K562 (cell line): ENCODE measurements at regions not wholly inside any gene's neighbourhood (a gene's known extent, or its start where the extent isn't known, plus 50 kb on each side); places are given as distances from the start of the nearest gene placed in this dataset.

Experiments
- ATAC-seq: fragments of 200-7000 bp; cut with Tn5 transposase; 3 replicates; pipeline ENCODE4 v1.9.1; 2020; ENCODE audit warnings: moderate library complexity
- BruUV-seq: library from RNA; stranded (reverse); fragments of 400-500 nt; replicated peaks from 2 replicates; lab custom pipeline; 2021; lab: Mats Ljungman, UMichigan
- CTCF ChIA-PET: fragments of 300-600 bp; formaldehyde crosslinking; extraction: SDS; loops from one replicate; lab custom pipeline; 2021; ENCODE audit warnings: low intra/inter-chr PET ratio; lab: Yijun Ruan, JAX
- POLR2A ChIA-PET: fragments of 300-600, 350-650 bp; sonication (Branson Sonifier 250); formaldehyde crosslinking; extraction: SDS; loops from one replicate; lab custom pipeline; 2021; ENCODE audit warnings: antibody characterized with exemption, inconsistent platforms; lab: Yijun Ruan, JAX
- DNase-seq, 4 experiments: peaks; one replicate each; pipeline versions ENCODE4 v3.0.0 to v3.0.0-alpha.2; 2011 to 2018; ENCODE audit warnings: low spot score in 3 of 4, mixed read lengths in 3 of 4; ENCODE audit errors: extremely low read depth in 1 of 4
- FAIRE-seq: peaks from 2 replicates; lab custom pipeline; 2011; peaks lifted over from hg19 to GRCh38; lab: Jason Lieb, UNC
- H2AFZ ChIP-seq: 2 replicates; pipeline ENCODE4 v1.6.0; 2011; ENCODE audit warnings: low read depth, low read length, control low read depth, inconsistent platforms
- H3K27ac ChIP-seq: fragments of 200-600 bp; 3 replicates; pipeline ENCODE4 v1.8.0; 2011; ENCODE audit warnings: low read depth, mild to moderate bottlenecking, control low read depth, inconsistent platforms, low read length, moderate library complexity, mixed read lengths; ENCODE audit errors: extremely low read depth
- H3K27me3 ChIP-seq, 2 experiments: fragments of 300-600 bp in 1 of 2; 2 replicates in 1 of 2; 3 replicates in 1 of 2; pipeline versions ENCODE4 v1.6.0 to v1.8.0; 2011; ENCODE audit warnings: inconsistent platforms in 2 of 2, low read length in 2 of 2, mild to moderate bottlenecking in 1 of 2, mixed read lengths in 1 of 2, moderate library complexity in 1 of 2; ENCODE audit not compliant: control insufficient read depth in 2 of 2, insufficient read depth in 2 of 2
- H3K36me3 ChIP-seq: fragments of 300-600 bp; 3 replicates; pipeline ENCODE4 v1.8.0; 2011; ENCODE audit warnings: mild to moderate bottlenecking, low read length, inconsistent platforms; ENCODE audit not compliant: control insufficient read depth, insufficient read depth
- H3K4me1 ChIP-seq, 2 experiments: fragments of 200-600 bp in 1 of 2; replicated peaks in 1 of 2; 2 replicates in 1 of 2; 3 replicates in 1 of 2; pipeline versions ENCODE4 v1.5.1 to v1.8.0; 2011; ENCODE audit warnings: inconsistent platforms in 2 of 2, low read length in 2 of 2, mild to moderate bottlenecking in 1 of 2, mixed read lengths in 1 of 2, moderate library complexity in 1 of 2; ENCODE audit not compliant: control insufficient read depth in 2 of 2, insufficient read depth in 2 of 2
- H3K4me2 ChIP-seq: 2 replicates; pipeline ENCODE4 v1.6.1; 2011; ENCODE audit warnings: low read length, control low read depth, inconsistent platforms, mixed read lengths; ENCODE audit not compliant: insufficient read depth
- H3K4me3 ChIP-seq: fragments of 200-600 bp; sonication (generic), shearing (Covaris generic); 2 replicates; pipeline ENCODE4 v1.5.1; 2016; ENCODE audit warnings: control low read depth, inconsistent platforms
- H3K79me2 ChIP-seq: fragments of 200-600 bp; 3 replicates; pipeline ENCODE4 v1.8.0; 2011; ENCODE audit warnings: low read length, inconsistent platforms; ENCODE audit not compliant: control insufficient read depth, insufficient read depth
- H3K9ac ChIP-seq, 2 experiments: 2 replicates each; pipeline versions ENCODE4 v1.6.0 to v1.6.1; 2011; ENCODE audit warnings: low read depth in 2 of 2, low read length in 2 of 2, control low read depth in 1 of 2, inconsistent platforms in 1 of 2, mild to moderate bottlenecking in 1 of 2, mixed read lengths in 1 of 2; ENCODE audit not compliant: insufficient read depth in 1 of 2
- H3K9me1 ChIP-seq: one replicate; pipeline ENCODE4 v1.6.0; 2011; ENCODE audit warnings: inconsistent platforms, mild to moderate bottlenecking, low read length, moderate library complexity; ENCODE audit not compliant: control insufficient read depth, insufficient read depth
- H3K9me3 ChIP-seq: replicated peaks from 2 replicates; pipeline ENCODE4 v1.5.1; 2011; ENCODE audit warnings: low read depth, low read length, inconsistent platforms; ENCODE audit not compliant: control insufficient read depth, insufficient read depth
- H4K20me1 ChIP-seq: replicated peaks from 2 replicates; pipeline ENCODE4 v1.6.1; 2011; ENCODE audit warnings: low read length, inconsistent platforms, mixed read lengths; ENCODE audit not compliant: control insufficient read depth, insufficient read depth
- CEBPG ChIP-seq, 3 experiments: fragments of 200-800 bp in 1 of 3; sonication (Bioruptor generic) in 1 of 3; sonication (generic) in 1 of 3; formaldehyde crosslinking in 1 of 3; IDR thresholded peaks in 2 of 3; conservative IDR thresholded peaks in 1 of 3; 2 replicates each; pipeline versions ENCODE4 v1.6.1 to v1.8.0; 2016 to 2022; ENCODE audit warnings: missing compliant biosample characterization in 2 of 3, missing genetic modification characterization in 2 of 3, mild to moderate bottlenecking in 1 of 3, missing genetic modification reagents in 1 of 3
- NFIC ChIP-seq: fragments of 450-650 bp; IDR thresholded peaks from 2 replicates; pipeline ENCODE4 v1.6.1; 2017; ENCODE audit warnings: mild to moderate bottlenecking, inconsistent platforms
- ZNF124 ChIP-seq: sonication (generic); formaldehyde crosslinking; IDR thresholded peaks from 2 replicates; pipeline ENCODE4 v1.8.1; 2022; ENCODE audit warnings: missing genetic modification reagents
- ZNF175 ChIP-seq: fragments of 200-800 bp; sonication (Bioruptor generic); IDR thresholded peaks from 2 replicates; pipeline ENCODE4 v1.6.1; 2016; ENCODE audit warnings: low read depth, mild to moderate bottlenecking, missing genetic modification characterization, missing compliant biosample characterization
- ZNF197 ChIP-seq: fragments of 200-800 bp; sonication (Bioruptor generic); IDR thresholded peaks from 2 replicates; pipeline ENCODE4 v1.6.1; 2016; ENCODE audit warnings: low read depth, missing genetic modification characterization, missing compliant biosample characterization
- WGBS: fragments of 100-300 bp; shearing (Covaris generic); methylation state at CpG from one replicate; pipeline ENCODE4 v1.1.6; 2016; ENCODE audit warnings: low coverage, mixed read lengths; ENCODE audit not compliant: insufficient coverage; ENCODE audit errors: missing lambda C conversion rate; 5-methylcytosine and 5-hydroxymethylcytosine counted together
- in situ Hi-C: fragments of 300-500 bp; cut with MboI; formaldehyde crosslinking; loops from 4 replicates; pipeline ENCODE4 v1.15.0; 2018; ENCODE audit warnings: inconsistent platforms, mixed read lengths
- intact Hi-C: fragments of 100-400 bp; cut with micrococcal nuclease; formaldehyde crosslinking; loops from 2 replicates; pipeline ENCODE4 v1.14.2; 2022
- TF ChIP-seq, protein P1 (sequence below): fragments of 200-600 bp; sonication (generic); IDR thresholded peaks from one replicate; pipeline ENCODE4 v1.6.1; 2012; ENCODE audit warnings: mild to moderate bottlenecking, low read depth, low read length, inconsistent platforms
- TF ChIP-seq, protein P2 (sequence below): fragments of 450-650 bp; formaldehyde crosslinking; IDR thresholded peaks from 2 replicates; pipeline ENCODE4 v1.4.0; 2022; ENCODE audit warnings: mild to moderate bottlenecking, moderate library complexity

DNA sequence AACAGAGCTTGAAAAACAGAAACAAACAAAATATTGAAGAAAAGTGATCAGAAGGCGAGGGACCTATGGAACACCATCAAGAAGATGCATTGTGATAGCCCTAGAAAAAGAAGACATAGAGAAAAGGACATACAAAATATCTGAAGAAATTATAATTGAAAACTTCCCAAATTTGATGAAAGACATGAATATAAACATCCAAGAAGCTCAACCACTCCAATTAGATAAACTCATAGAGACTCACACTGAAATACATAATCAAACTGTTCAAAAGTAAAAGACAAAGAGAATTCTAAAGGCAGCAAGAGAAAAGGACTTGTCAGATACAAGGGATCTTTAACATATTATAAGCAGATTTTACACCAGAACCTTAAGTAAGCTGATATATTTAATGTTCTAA is 869.8 kb downstream of the PCDH18 start:
- Histone ChIP-seq H3K4me3 (no peak overlapping the region), H3K9ac (no peak overlapping the region), H3K27me3 (no peaks in the 10 kb centered on the region), H3K4me2 (no peak overlapping the region), H3K4me1 (no peaks in the 10 kb centered on the region), H3K36me3 (no peaks in the 10 kb centered on the region), H3K9me3 (no peaks in the 10 kb centered on the region), H4K20me1 (no peaks in the 10 kb centered on the region), H3K27ac (no peak overlapping the region), H2AFZ (no peak overlapping the region), H3K9me1 (no peaks in the 10 kb centered on the region), H3K79me2 (no peaks in the 10 kb centered on the region)
- intact Hi-C loops (no loop called here), in situ Hi-C loops (no loop called here)
- ATAC-seq, result no peak
- no peak for TF ChIP-seq NFIC
- no peak for TF ChIP-seq ZNF197 (CRISPR knock-in tag)
- TF ChIP-seq, protein P1, sequence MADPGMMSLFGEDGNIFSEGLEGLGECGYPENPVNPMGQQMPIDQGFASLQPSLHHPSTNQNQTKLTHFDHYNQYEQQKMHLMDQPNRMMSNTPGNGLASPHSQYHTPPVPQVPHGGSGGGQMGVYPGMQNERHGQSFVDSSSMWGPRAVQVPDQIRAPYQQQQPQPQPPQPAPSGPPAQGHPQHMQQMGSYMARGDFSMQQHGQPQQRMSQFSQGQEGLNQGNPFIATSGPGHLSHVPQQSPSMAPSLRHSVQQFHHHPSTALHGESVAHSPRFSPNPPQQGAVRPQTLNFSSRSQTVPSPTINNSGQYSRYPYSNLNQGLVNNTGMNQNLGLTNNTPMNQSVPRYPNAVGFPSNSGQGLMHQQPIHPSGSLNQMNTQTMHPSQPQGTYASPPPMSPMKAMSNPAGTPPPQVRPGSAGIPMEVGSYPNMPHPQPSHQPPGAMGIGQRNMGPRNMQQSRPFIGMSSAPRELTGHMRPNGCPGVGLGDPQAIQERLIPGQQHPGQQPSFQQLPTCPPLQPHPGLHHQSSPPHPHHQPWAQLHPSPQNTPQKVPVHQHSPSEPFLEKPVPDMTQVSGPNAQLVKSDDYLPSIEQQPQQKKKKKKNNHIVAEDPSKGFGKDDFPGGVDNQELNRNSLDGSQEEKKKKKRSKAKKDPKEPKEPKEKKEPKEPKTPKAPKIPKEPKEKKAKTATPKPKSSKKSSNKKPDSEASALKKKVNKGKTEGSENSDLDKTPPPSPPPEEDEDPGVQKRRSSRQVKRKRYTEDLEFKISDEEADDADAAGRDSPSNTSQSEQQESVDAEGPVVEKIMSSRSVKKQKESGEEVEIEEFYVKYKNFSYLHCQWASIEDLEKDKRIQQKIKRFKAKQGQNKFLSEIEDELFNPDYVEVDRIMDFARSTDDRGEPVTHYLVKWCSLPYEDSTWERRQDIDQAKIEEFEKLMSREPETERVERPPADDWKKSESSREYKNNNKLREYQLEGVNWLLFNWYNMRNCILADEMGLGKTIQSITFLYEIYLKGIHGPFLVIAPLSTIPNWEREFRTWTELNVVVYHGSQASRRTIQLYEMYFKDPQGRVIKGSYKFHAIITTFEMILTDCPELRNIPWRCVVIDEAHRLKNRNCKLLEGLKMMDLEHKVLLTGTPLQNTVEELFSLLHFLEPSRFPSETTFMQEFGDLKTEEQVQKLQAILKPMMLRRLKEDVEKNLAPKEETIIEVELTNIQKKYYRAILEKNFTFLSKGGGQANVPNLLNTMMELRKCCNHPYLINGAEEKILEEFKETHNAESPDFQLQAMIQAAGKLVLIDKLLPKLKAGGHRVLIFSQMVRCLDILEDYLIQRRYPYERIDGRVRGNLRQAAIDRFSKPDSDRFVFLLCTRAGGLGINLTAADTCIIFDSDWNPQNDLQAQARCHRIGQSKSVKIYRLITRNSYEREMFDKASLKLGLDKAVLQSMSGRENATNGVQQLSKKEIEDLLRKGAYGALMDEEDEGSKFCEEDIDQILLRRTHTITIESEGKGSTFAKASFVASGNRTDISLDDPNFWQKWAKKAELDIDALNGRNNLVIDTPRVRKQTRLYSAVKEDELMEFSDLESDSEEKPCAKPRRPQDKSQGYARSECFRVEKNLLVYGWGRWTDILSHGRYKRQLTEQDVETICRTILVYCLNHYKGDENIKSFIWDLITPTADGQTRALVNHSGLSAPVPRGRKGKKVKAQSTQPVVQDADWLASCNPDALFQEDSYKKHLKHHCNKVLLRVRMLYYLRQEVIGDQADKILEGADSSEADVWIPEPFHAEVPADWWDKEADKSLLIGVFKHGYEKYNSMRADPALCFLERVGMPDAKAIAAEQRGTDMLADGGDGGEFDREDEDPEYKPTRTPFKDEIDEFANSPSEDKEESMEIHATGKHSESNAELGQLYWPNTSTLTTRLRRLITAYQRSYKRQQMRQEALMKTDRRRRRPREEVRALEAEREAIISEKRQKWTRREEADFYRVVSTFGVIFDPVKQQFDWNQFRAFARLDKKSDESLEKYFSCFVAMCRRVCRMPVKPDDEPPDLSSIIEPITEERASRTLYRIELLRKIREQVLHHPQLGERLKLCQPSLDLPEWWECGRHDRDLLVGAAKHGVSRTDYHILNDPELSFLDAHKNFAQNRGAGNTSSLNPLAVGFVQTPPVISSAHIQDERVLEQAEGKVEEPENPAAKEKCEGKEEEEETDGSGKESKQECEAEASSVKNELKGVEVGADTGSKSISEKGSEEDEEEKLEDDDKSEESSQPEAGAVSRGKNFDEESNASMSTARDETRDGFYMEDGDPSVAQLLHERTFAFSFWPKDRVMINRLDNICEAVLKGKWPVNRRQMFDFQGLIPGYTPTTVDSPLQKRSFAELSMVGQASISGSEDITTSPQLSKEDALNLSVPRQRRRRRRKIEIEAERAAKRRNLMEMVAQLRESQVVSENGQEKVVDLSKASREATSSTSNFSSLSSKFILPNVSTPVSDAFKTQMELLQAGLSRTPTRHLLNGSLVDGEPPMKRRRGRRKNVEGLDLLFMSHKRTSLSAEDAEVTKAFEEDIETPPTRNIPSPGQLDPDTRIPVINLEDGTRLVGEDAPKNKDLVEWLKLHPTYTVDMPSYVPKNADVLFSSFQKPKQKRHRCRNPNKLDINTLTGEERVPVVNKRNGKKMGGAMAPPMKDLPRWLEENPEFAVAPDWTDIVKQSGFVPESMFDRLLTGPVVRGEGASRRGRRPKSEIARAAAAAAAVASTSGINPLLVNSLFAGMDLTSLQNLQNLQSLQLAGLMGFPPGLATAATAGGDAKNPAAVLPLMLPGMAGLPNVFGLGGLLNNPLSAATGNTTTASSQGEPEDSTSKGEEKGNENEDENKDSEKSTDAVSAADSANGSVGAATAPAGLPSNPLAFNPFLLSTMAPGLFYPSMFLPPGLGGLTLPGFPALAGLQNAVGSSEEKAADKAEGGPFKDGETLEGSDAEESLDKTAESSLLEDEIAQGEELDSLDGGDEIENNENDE, result no peak
- TF ChIP-seq ZNF175 (CRISPR knock-in tag), result no peak
- TF ChIP-seq ZNF124 (CRISPR knock-in tag), result no peak
- TF ChIP-seq CEBPG (CRISPR knock-in tag; IDR thresholded peaks at IDR 0.05), result no peak
- TF ChIP-seq CEBPG (tag; conservative IDR thresholded peaks at IDR 0.05 in 1 of 2, IDR thresholded peaks at IDR 0.05 in 1 of 2), result no peak
- TF ChIP-seq, protein P2, sequence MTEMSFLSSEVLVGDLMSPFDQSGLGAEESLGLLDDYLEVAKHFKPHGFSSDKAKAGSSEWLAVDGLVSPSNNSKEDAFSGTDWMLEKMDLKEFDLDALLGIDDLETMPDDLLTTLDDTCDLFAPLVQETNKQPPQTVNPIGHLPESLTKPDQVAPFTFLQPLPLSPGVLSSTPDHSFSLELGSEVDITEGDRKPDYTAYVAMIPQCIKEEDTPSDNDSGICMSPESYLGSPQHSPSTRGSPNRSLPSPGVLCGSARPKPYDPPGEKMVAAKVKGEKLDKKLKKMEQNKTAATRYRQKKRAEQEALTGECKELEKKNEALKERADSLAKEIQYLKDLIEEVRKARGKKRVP (CRISPR knock-in tag), result no peak
- 0% methylated on average over 1 of the region's 1 CpG for WGBS
- ChIA-PET POLR2A (no interaction called here), CTCF (no interaction called here)
- FAIRE-seq, result no peak
- no TSS peak for BruUV-seq
- DNase-seq, result no peak
